Raji (cell line): ENCODE measurements at regions not wholly inside any gene's neighbourhood (a gene's known extent, or its start where the extent isn't known, plus 50 kb on each side); places are given as distances from the start of the nearest gene placed in this dataset.

Experiments
- POLR2A ChIP-seq: IDR thresholded peaks from 2 replicates; pipeline ENCODE4 v1.6.1; 2011; ENCODE audit warnings: low read depth, low read length, control low read depth; ENCODE audit not compliant: insufficient read depth

GRCh38 chr13:30042891-30043630 lies 192.6 kb upstream of the UBL3 start:
- TF ChIP-seq POLR2A, result no peak

- TF ChIP-seq POLR2A, result no peak
Measured at GRCh38 chr13:30042272-30042671, 191.9 kb upstream of the UBL3 start.

- no peak for TF ChIP-seq POLR2A
Measured at GRCh38 chr13:30039511-30039911, 189.1 kb upstream of the UBL3 start.

GRCh38 chr13:30038884-30039283 lies 188.5 kb upstream of the UBL3 start:
- TF ChIP-seq POLR2A, result no peak

- TF ChIP-seq POLR2A, result no peak
Measured at GRCh38 chr13:30037766-30038165, 187.3 kb upstream of the UBL3 start.

GRCh38 chr13:30037306-30037705 lies 186.9 kb upstream of the UBL3 start:
- TF ChIP-seq POLR2A, result no peak

- TF ChIP-seq POLR2A, result no peak
Measured at GRCh38 chr13:30034458-30034795, 184.0 kb upstream of the UBL3 start.

- no peak for TF ChIP-seq POLR2A
Measured at GRCh38 chr13:30033681-30034457, 183.5 kb upstream of the UBL3 start.

- no peak for TF ChIP-seq POLR2A
Measured at GRCh38 chr13:30032263-30032662, 181.8 kb upstream of the UBL3 start.

GRCh38 chr13:30031488-30031887 lies 181.1 kb upstream of the UBL3 start:
- TF ChIP-seq POLR2A, result no peak

GRCh38 chr13:30030141-30030750 lies 179.8 kb upstream of the UBL3 start:
- no peak for TF ChIP-seq POLR2A

- no peak for TF ChIP-seq POLR2A
Measured at GRCh38 chr13:30027569-30028455, 177.4 kb upstream of the UBL3 start.

GRCh38 chr13:30026909-30027308 lies 176.5 kb upstream of the UBL3 start:
- TF ChIP-seq POLR2A, result no peak

- no peak for TF ChIP-seq POLR2A
Measured at GRCh38 chr13:30026093-30026492, 175.7 kb upstream of the UBL3 start.

- no peak for TF ChIP-seq POLR2A
Measured at GRCh38 chr13:30025351-30025750, 174.9 kb upstream of the UBL3 start.
